ENCODE measurements at regions not wholly inside any gene's neighbourhood (a gene's known extent, or its start where the extent isn't known, plus 50 kb on each side); places are given as distances from the start of the nearest gene placed in this dataset.
A peak's percentile ranks its signal among the peaks of the same experiment; 100 is the strongest.

DNA sequence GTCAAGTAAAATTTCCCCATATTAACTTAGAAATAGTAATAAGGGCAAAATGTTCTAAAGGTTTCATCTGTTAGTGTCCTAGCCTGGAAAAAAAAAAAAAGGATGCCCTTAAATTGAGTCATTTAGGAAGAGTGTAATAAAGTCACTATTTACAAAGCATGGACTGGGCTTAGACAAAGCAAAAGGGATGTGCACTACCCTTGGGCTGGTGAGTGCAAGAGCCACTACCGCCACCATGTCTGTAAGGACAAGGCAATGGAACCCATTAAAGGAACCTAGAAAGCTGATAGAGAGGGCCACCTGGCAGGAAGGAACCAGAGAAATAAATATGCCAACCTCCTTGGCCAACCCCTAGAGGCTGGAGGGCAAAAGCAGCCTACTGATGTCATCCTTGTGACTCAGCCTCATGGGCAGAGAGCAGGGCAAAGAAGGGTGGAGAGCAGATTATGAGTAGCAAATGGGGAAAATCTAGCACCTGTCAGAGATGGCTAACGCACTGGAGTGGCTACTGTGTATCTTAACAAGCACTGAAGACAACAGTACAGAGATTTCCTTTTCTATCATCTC lies 59.5 kb upstream of the FUT8 start:
- H3K9ac ChIP-seq = no peak overlapping the region
- no peak overlapping the region for H3K27ac ChIP-seq (ENCODE audit: low read depth in 2 of 2, low read length in 1 of 2)
- CTCF ChIA-PET = interaction anchor here (1.5 kb wide), 1 partner anchor 189 kb away, joined by 4 read pairs; no protein-coding TSS in a partner anchor
- no peaks in the 10 kb centered on the region for H3K36me3 ChIP-seq (replicated peaks in 1 of 2; ENCODE audit: control insufficient read depth in 1 of 2, insufficient read depth in 2 of 2, low read length in 1 of 2)
- no peak for DNase-seq
- no peak for TF ChIP-seq ELF1 (IDR thresholded peaks at IDR 0.05)
- TF ChIP-seq, protein P1, sequence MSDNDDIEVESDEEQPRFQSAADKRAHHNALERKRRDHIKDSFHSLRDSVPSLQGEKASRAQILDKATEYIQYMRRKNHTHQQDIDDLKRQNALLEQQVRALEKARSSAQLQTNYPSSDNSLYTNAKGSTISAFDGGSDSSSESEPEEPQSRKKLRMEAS (IDR thresholded peaks at IDR 0.05; ENCODE audit: low read depth) = no peak
- TF ChIP-seq EP300 (IDR thresholded peaks at IDR 0.05; ENCODE audit: borderline replicate concordance in 1 of 2, low read depth in 1 of 2, low read length in 1 of 2) = 0 out of 4 replicates have a peak, but pooled peaks of 1 of the 2 experiments have one; percentile 18
- no peak for TF ChIP-seq ZBTB33 (IDR thresholded peaks at IDR 0.05; ENCODE audit: borderline replicate concordance, low read depth)
- no peak for TF ChIP-seq CTCF (IDR thresholded peaks at IDR 0.05)
- TF ChIP-seq EZH2phosphoT487 (IDR thresholded peaks at IDR 0.05; ENCODE audit: borderline replicate concordance, low read depth) = no peak
- peak; percentile 47; the same call in 1 of the 2 replicates for TF ChIP-seq JUND (IDR thresholded peaks at IDR 0.05)
- peak; percentile 72 for TF ChIP-seq FOSL2 (IDR thresholded peaks at IDR 0.05; ENCODE audit: borderline replicate concordance, low read depth)
- TF ChIP-seq TAF1 (IDR thresholded peaks at IDR 0.05; ENCODE audit: borderline replicate concordance, low read depth, low read length) = no peak
- TF ChIP-seq RFX5 (IDR thresholded peaks at IDR 0.05; ENCODE audit: low read length) = no peak
- peak; percentile 29; the same call in 1 of the 2 replicates for TF ChIP-seq TCF12 (IDR thresholded peaks at IDR 0.05)
- TF ChIP-seq POLR2AphosphoS5 (IDR thresholded peaks at IDR 0.05; ENCODE audit: low read depth, low read length) = no peak
- TF ChIP-seq NRF1 (IDR thresholded peaks at IDR 0.05; ENCODE audit: low read depth, low read length) = no peak
- no peak for TF ChIP-seq GATA2 (CRISPR knock-in tag; IDR thresholded peaks at IDR 0.05)
- no peak for TF ChIP-seq YY1 (IDR thresholded peaks at IDR 0.05; ENCODE audit: low read depth)
- TF ChIP-seq SIN3A (IDR thresholded peaks at IDR 0.05; ENCODE audit: borderline replicate concordance, low read depth, low read length) = no peak
- TF ChIP-seq, protein P2, sequence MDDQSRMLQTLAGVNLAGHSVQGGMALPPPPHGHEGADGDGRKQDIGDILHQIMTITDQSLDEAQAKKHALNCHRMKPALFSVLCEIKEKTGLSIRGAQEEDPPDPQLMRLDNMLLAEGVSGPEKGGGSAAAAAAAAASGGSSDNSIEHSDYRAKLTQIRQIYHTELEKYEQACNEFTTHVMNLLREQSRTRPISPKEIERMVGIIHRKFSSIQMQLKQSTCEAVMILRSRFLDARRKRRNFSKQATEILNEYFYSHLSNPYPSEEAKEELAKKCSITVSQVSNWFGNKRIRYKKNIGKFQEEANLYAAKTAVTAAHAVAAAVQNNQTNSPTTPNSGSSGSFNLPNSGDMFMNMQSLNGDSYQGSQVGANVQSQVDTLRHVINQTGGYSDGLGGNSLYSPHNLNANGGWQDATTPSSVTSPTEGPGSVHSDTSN (IDR thresholded peaks at IDR 0.05) = peak; percentile 33; the same call in 1 of the 2 replicates
- no peak for TF ChIP-seq FOXM1 (IDR thresholded peaks at IDR 0.05; ENCODE audit: low read depth)
- no peaks in the 10 kb centered on the region for H4K20me1 ChIP-seq (ENCODE audit: insufficient read depth)
- 86% methylated on average over 2 of the region's 2 CpGs for WGBS (ENCODE audit: low lambda C conversion rate)
- no peak overlapping the region for H3K4me3 ChIP-seq (ENCODE audit: low read depth in 2 of 2, low read length in 1 of 2)
- POLR2A ChIA-PET = no interaction called here
- H3K9me3 ChIP-seq = no peaks in the 10 kb centered on the region
- no peaks in the 10 kb centered on the region for H3K9me2 ChIP-seq
- H3K4me1 ChIP-seq (ENCODE audit: control insufficient read depth in 1 of 2, insufficient read depth in 2 of 2, low read depth in 1 of 2, low read length in 1 of 2) = peaks cover 0 to 4% of the 10 kb centered on the region in 2 experiments; a peak in 1 of 4 replicates
- H3K27me3 ChIP-seq (ENCODE audit: insufficient read depth) = no peaks in the 10 kb centered on the region
- 0 out of 2 replicates have a peak overlapping the region, but pooled peaks have one; percentile 27 for H2AFZ ChIP-seq (ENCODE audit: low read depth)
- H3K79me2 ChIP-seq (ENCODE audit: insufficient read depth) = no peaks in the 10 kb centered on the region
- peaks cover 7% of the 10 kb centered on the region for H3F3A ChIP-seq (replicated peaks; ENCODE audit: insufficient read depth)
- H3K4me2 ChIP-seq = no peak overlapping the region

All from SK-N-SH (cell line).